LNCAP (cell line): ENCODE measurements at regions not wholly inside any gene's neighbourhood (a gene's known extent, or its start where the extent isn't known, plus 50 kb on each side); places are given as distances from the start of the nearest gene placed in this dataset.

Experiments
- CTCF ChIP-seq: fragments of 450-650 bp; IDR thresholded peaks from 2 replicates; pipeline ENCODE4 v1.5.1; 2017; ENCODE audit warnings: mild to moderate bottlenecking

GRCh38 chr3:181791056-181791955 is 79.6 kb downstream of the SOX2 start:
- no peak for TF ChIP-seq CTCF

- no peak for TF ChIP-seq CTCF
Observed at GRCh38 chr3:181793006-181793405, 81.3 kb downstream of the SOX2 start.

GRCh38 chr3:181794011-181794790 is 82.5 kb downstream of the SOX2 start:
- no peak for TF ChIP-seq CTCF

GRCh38 chr3:181796641-181797040 is 84.9 kb downstream of the SOX2 start:
- TF ChIP-seq CTCF = no peak

- no peak for TF ChIP-seq CTCF
Observed at GRCh38 chr3:181797431-181797830, 85.7 kb downstream of the SOX2 start.

- no peak for TF ChIP-seq CTCF
Observed at GRCh38 chr3:181805703-181806102, 94.0 kb downstream of the SOX2 start.

- TF ChIP-seq CTCF = no peak
Observed at GRCh38 chr3:181808053-181808452, 96.3 kb downstream of the SOX2 start.
